ENCODE measurements at regions not wholly inside any gene's neighbourhood (a gene's known extent, or its start where the extent isn't known, plus 50 kb on each side); places are given as distances from the start of the nearest gene placed in this dataset.

DNA sequence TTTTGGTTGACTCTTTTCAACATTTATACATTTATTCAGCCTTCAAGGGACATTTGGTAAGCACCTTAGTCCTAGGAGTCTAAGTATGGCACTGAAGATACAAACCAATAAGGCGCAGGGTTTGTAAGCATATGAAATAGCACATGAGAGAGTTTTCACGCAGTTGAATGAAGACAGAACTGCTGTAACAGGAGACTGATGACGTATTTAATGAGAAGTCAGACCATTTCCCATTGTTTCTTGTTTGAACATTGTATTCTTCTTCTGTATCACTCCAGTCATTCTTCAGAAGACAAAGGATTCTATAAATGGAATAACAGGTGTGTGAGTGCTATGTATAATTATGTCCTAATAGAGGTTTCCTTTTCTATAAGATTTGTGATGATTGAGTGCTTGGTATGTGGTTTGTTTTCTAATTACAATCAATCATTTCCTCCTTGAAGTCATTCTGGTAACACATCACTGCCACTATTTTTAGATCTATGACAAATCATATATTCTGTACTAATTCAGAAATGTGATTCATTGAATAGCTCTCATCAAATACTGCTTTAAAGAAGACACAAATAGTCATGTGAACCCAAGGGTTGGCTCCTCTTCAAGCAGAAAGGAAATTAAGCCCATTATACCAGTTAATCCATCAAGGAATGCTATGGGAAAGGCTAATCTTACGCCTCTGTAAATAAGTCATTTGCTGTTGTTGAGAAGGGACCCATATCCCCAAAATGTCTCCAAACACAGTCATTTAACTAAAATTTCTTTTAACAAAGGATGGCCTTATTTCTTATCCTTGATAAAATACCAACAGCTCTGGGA lies 222.8 kb upstream of the NBEA start:
- BruUV-seq (replicated peaks): no TSS peak
- Histone ChIP-seq H3K18ac (ENCODE audit: low read depth, low read length) (no peak overlapping the region), H3K56ac (ENCODE audit: extremely low read depth, insufficient read depth, low read length) (no peak overlapping the region), H3K9ac (ENCODE audit: low read depth, low read length) (no peak overlapping the region), H4K5ac (ENCODE audit: low read depth, low read length) (no peak overlapping the region), H3K14ac (replicated peaks; ENCODE audit: low read depth, low read length) (no peak overlapping the region), H3K23ac (ENCODE audit: low read depth, low read length) (no peak overlapping the region), H3K79me1 (ENCODE audit: low read depth in 1 of 2, low read length in 2 of 2) (no peaks in the 10 kb centered on the region), H3K27me3 (ENCODE audit: control insufficient read depth, insufficient read depth, low read length) (no peaks in the 10 kb centered on the region), H2BK20ac (ENCODE audit: low read depth, low read length) (no peak overlapping the region), H2BK15ac (ENCODE audit: low read depth, low read length) (no peak overlapping the region), H2AK9ac (replicated peaks; ENCODE audit: low read depth, low read length, poor library complexity) (no peak overlapping the region), H4K20me1 (ENCODE audit: insufficient read depth, low read length) (no peaks in the 10 kb centered on the region), H4K8ac (ENCODE audit: low read depth in 2 of 2, low read length in 2 of 2) (no peak overlapping the region), H4K91ac (ENCODE audit: insufficient read depth, low read depth, low read length) (no peak overlapping the region), H3K4me1 (ENCODE audit: control insufficient read depth, insufficient read depth, low read length) (no peaks in the 10 kb centered on the region), H2BK5ac (ENCODE audit: low read depth, low read length, poor library complexity, severe bottlenecking) (no peak overlapping the region), H2AFZ (replicated peaks; ENCODE audit: low read length, poor library complexity) (no peak overlapping the region), H3K9me1 (ENCODE audit: insufficient read depth, low read length) (no peaks in the 10 kb centered on the region), H3K9me3 (ENCODE audit: control insufficient read depth, insufficient read depth, low read length) (no peaks in the 10 kb centered on the region), H3K4ac (ENCODE audit: low read depth, low read length) (no peak overlapping the region), H3K4me3 (ENCODE audit: insufficient read depth, low read depth, low read length) (no peak overlapping the region), H2BK120ac (ENCODE audit: low read depth, low read length) (no peak overlapping the region), H3K27ac (ENCODE audit: insufficient read depth, low read length) (no peak overlapping the region), H3K36me3 (ENCODE audit: control insufficient read depth, insufficient read depth, low read length) (no peaks in the 10 kb centered on the region), H3K4me2 (ENCODE audit: low read depth, low read length) (no peak overlapping the region), H2AK5ac (ENCODE audit: low read depth, low read length) (no peak overlapping the region)
- intact Hi-C loops (cut with micrococcal nuclease) (no loop called here), in situ Hi-C loops (cut with MboI; ENCODE audit: low sequenced_read_pairs) (no loop called here), dilution Hi-C loops (cut with HindIII; ENCODE audit: low sequenced_read_pairs, unreplicated experiment) (no loop called here)
- POLR2A ChIA-PET (ENCODE audit: unreplicated experiment): no interaction called here
- no peak for TF ChIP-seq FOS (IDR thresholded peaks at IDR 0.05; ENCODE audit: low read depth, low read length)
- TF ChIP-seq RFX5 (IDR thresholded peaks at IDR 0.05; ENCODE audit: low read depth, low read length): no peak
- no peak for TF ChIP-seq RAD21 (IDR thresholded peaks at IDR 0.05; ENCODE audit: low read length)
- TF ChIP-seq MAFK (IDR thresholded peaks at IDR 0.05; ENCODE audit: low read depth, low read length): no peak
- TF ChIP-seq RCOR1 (IDR thresholded peaks at IDR 0.05; ENCODE audit: insufficient replicate concordance, low read length): no peak
- TF ChIP-seq, protein P1, sequence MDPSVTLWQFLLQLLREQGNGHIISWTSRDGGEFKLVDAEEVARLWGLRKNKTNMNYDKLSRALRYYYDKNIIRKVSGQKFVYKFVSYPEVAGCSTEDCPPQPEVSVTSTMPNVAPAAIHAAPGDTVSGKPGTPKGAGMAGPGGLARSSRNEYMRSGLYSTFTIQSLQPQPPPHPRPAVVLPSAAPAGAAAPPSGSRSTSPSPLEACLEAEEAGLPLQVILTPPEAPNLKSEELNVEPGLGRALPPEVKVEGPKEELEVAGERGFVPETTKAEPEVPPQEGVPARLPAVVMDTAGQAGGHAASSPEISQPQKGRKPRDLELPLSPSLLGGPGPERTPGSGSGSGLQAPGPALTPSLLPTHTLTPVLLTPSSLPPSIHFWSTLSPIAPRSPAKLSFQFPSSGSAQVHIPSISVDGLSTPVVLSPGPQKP (IDR thresholded peaks at IDR 0.05; ENCODE audit: borderline replicate concordance, low read depth, low read length): no peak
- no peak for TF ChIP-seq MXI1 (IDR thresholded peaks at IDR 0.05; ENCODE audit: borderline replicate concordance, low read depth, low read length)
- TF ChIP-seq SMC3 (IDR thresholded peaks at IDR 0.05; ENCODE audit: low read depth, low read length): no peak
- TF ChIP-seq CEBPB (IDR thresholded peaks at IDR 0.05; ENCODE audit: low read depth, low read length): no peak
- TF ChIP-seq NFE2L2 (IDR thresholded peaks at IDR 0.05; ENCODE audit: low read depth, low read length): no peak
- no peak for TF ChIP-seq BHLHE40 (IDR thresholded peaks at IDR 0.05; ENCODE audit: low read depth, low read length)
- TF ChIP-seq CHD1 (IDR thresholded peaks at IDR 0.05; ENCODE audit: low read depth, low read length): no peak
- TF ChIP-seq, protein P2, sequence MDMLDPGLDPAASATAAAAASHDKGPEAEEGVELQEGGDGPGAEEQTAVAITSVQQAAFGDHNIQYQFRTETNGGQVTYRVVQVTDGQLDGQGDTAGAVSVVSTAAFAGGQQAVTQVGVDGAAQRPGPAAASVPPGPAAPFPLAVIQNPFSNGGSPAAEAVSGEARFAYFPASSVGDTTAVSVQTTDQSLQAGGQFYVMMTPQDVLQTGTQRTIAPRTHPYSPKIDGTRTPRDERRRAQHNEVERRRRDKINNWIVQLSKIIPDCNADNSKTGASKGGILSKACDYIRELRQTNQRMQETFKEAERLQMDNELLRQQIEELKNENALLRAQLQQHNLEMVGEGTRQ (IDR thresholded peaks at IDR 0.05; ENCODE audit: low read depth, low read length): no peak
- DNase-seq: no peak
- no peak for ATAC-seq (ENCODE audit: low read depth)
- CTCF ChIA-PET: no interaction called here
- no CpG with 5 or more reads among the region's 4 CpGs for WGBS, 2 experiments (ENCODE audit: extremely low coverage in 2 of 2, insufficient read length in 1 of 2)

Data from IMR-90 (cell line).